Spleen (tissue), 11 donors: ENCODE measurements at regions not wholly inside any gene's neighbourhood (a gene's known extent, or its start where the extent isn't known, plus 50 kb on each side); places are given as distances from the start of the nearest gene placed in this dataset.
A peak's percentile ranks its signal among the peaks of the same experiment; 100 is the strongest.

Experiments used
- DNase-seq: peaks from one replicate; pipeline ENCODE4 v3.0.0-alpha.2; 2020
- H3K27ac ChIP-seq, 8 donors: fragments of 200-600 bp; sonication (generic) in 7 of 8; 1 replicate in 4 of 8; 2 replicates in 4 of 8; pipeline versions ENCODE4 v1.5.0 to v1.8.0; 2016 to 2021; ENCODE audit warnings: inconsistent platforms in 4 of 8, mild to moderate bottlenecking in 4 of 8, moderate library complexity in 1 of 8
- H3K27me3 ChIP-seq, 7 donors: fragments of 200-600 bp; sonication (generic) in 6 of 7; replicated peaks in 1 of 7; 1 replicate in 4 of 7; 2 replicates in 3 of 7; pipeline versions ENCODE4 v1.5.0 to v1.8.0; 2016 to 2021; ENCODE audit warnings: inconsistent platforms in 3 of 7, mild to moderate bottlenecking in 1 of 7
- H3K36me3 ChIP-seq, 6 donors: fragments of 200-600 bp; sonication (generic) in 5 of 6; 1 replicate in 4 of 6; 2 replicates in 2 of 6; pipeline versions ENCODE4 v1.5.0 to v1.8.0; 2016 to 2021; ENCODE audit warnings: inconsistent platforms in 2 of 6
- H3K4me1 ChIP-seq, 6 donors: fragments of 200-600 bp; sonication (generic) in 5 of 6; 1 replicate in 3 of 6; 2 replicates in 3 of 6; pipeline versions ENCODE4 v1.5.0 to v1.8.0; 2016 to 2021; ENCODE audit warnings: inconsistent platforms in 3 of 6
- H3K4me3 ChIP-seq, 8 donors: fragments of 200-600 bp; sonication (generic) in 7 of 8; 1 replicate in 4 of 8; 2 replicates in 4 of 8; pipeline versions ENCODE4 v1.5.0 to v1.8.0; 2016 to 2021; ENCODE audit warnings: inconsistent platforms in 4 of 8, mild to moderate bottlenecking in 4 of 8, moderate library complexity in 2 of 8
- H3K9me3 ChIP-seq, 8 donors: fragments of 200-600 bp; sonication (generic) in 7 of 8; 1 replicate in 4 of 8; 2 replicates in 4 of 8; pipeline versions ENCODE4 v1.5.0 to v1.8.0; 2016 to 2021; ENCODE audit warnings: inconsistent platforms in 4 of 8
- POLR2A ChIP-seq, 3 donors: fragments of 450-650 bp; IDR thresholded peaks; one replicate each; pipeline ENCODE4 v1.5.1; 2017; ENCODE audit warnings: antibody characterized with exemption in 3 of 3, mild to moderate bottlenecking in 1 of 3
- POLR2AphosphoS5 ChIP-seq, 3 donors: sonication (generic); formaldehyde crosslinking; IDR thresholded peaks; one replicate each; pipeline ENCODE4 v1.5.1; 2017; ENCODE audit warnings: antibody characterized with exemption in 3 of 3
- WGBS, 5 donors: extraction: QIAGEN DNeasy Blood & Tissue Kit in 3 of 5; methylation state at CpG; one replicate each; pipeline versions ENCODE4 v1.1.5 to v1.1.7; 2013 to 2018; 5-methylcytosine and 5-hydroxymethylcytosine counted together
- intact Hi-C: fragments of 100-400 bp; cut with DNase I; formaldehyde crosslinking; loops from one replicate; pipeline ENCODE4 v1.15.0; 2023; ENCODE audit warnings: low total_unique reads
- TF ChIP-seq, protein P1 (sequence below), 11 experiments: fragments of 200-600 bp in 7 of 11; fragments of 450-650 bp in 4 of 11; sonication (generic) in 4 of 11; IDR thresholded peaks in 8 of 11; conservative IDR thresholded peaks in 3 of 11; 1 replicate in 7 of 11; 2 replicates in 4 of 11; pipeline versions ENCODE4 v1.4.0 to v1.8.0; 2016 to 2021; ENCODE audit warnings: antibody characterized with exemption in 11 of 11, inconsistent platforms in 4 of 11, mild to moderate bottlenecking in 1 of 11
- donor health status: healthy with polysubstance abuse.
- donor health status: DM: no; HTN: no; CAD: no; lungs with moderate emphysema.
- donor health status: DM: no; HTN: no; CAD: no.
- donor health status: Bipolar disorder and iron deficiency.
- donor health status: healthy.
- donor health status: DM: no; HTN: no; CAD: no.
- donor health status: DM: yes; HTN: yes; CAD: no.

- Histone ChIP-seq H3K27me3 (no peaks in the 10 kb centered on the region), H3K4me1 (peaks cover 0 to 14% (median 4%) of the 10 kb centered on the region in 6 donors), H3K27ac (no peak overlapping the region), H3K9me3 (no peaks in the 10 kb centered on the region), H3K36me3 (no peaks in the 10 kb centered on the region), H3K4me3 (no peak overlapping the region)
- no peak for DNase-seq
- intact Hi-C loops: no loop called here
- WGBS, 5 donors: 74 to 94% (median 87%) methylated on average over 2 of the region's 2 CpGs
- TF ChIP-seq, protein P1, sequence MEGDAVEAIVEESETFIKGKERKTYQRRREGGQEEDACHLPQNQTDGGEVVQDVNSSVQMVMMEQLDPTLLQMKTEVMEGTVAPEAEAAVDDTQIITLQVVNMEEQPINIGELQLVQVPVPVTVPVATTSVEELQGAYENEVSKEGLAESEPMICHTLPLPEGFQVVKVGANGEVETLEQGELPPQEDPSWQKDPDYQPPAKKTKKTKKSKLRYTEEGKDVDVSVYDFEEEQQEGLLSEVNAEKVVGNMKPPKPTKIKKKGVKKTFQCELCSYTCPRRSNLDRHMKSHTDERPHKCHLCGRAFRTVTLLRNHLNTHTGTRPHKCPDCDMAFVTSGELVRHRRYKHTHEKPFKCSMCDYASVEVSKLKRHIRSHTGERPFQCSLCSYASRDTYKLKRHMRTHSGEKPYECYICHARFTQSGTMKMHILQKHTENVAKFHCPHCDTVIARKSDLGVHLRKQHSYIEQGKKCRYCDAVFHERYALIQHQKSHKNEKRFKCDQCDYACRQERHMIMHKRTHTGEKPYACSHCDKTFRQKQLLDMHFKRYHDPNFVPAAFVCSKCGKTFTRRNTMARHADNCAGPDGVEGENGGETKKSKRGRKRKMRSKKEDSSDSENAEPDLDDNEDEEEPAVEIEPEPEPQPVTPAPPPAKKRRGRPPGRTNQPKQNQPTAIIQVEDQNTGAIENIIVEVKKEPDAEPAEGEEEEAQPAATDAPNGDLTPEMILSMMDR (IDR thresholded peaks at IDR 0.05 in 8 of 11, conservative IDR thresholded peaks at IDR 0.05 in 3 of 11): no peak
- TF ChIP-seq POLR2A (IDR thresholded peaks at IDR 0.05) (no peak), POLR2AphosphoS5 (IDR thresholded peaks at IDR 0.05) (no peak)
Measured at GRCh38 chr1:93769777-93770176, 88.1 kb upstream of the BCAR3 start.

- peak overlapping the region in 1 of 8 donors; percentile 33 for H3K27ac ChIP-seq
Measured at GRCh38 chr1:93768380-93768863, 86.8 kb upstream of the BCAR3 start.

GRCh38 chr1:93766451-93766850 is 84.8 kb upstream of the BCAR3 start:
- Histone ChIP-seq H3K36me3 (no peaks in the 10 kb centered on the region), H3K4me1 (peaks cover 0 to 14% (median 4%) of the 10 kb centered on the region in 6 donors), H3K4me3 (no peak overlapping the region), H3K9me3 (no peaks in the 10 kb centered on the region), H3K27me3 (no peaks in the 10 kb centered on the region), H3K27ac (no peak overlapping the region)
- TF ChIP-seq, protein P1 (IDR thresholded peaks at IDR 0.05 in 8 of 11, conservative IDR thresholded peaks at IDR 0.05 in 3 of 11): no peak
- TF ChIP-seq POLR2A (IDR thresholded peaks at IDR 0.05) (no peak), POLR2AphosphoS5 (IDR thresholded peaks at IDR 0.05) (no peak)
- intact Hi-C loops: no loop called here
- DNase-seq: no peak
- 85 to 98% (median 95%) methylated on average over 7 of the region's 7 CpGs for WGBS, 5 donors

More at GRCh38 chr1:93768380-93768863, 86.8 kb upstream of the BCAR3 start:
- intact Hi-C loops: no loop called here
- DNase-seq: no peak
- Histone ChIP-seq H3K4me3 (no peak overlapping the region), H3K27me3 (no peaks in the 10 kb centered on the region), H3K9me3 (no peaks in the 10 kb centered on the region), H3K4me1 (peaks cover 0 to 14% (median 4%) of the 10 kb centered on the region in 6 donors), H3K36me3 (no peaks in the 10 kb centered on the region)
- 36 to 50% (median 43%) methylated on average over 6 of the region's 6 CpGs for whole genome bisulfite sequencing, 5 donors
- TF ChIP-seq, protein P1 (IDR thresholded peaks at IDR 0.05 in 8 of 11, conservative IDR thresholded peaks at IDR 0.05 in 3 of 11): no peak
- TF ChIP-seq POLR2AphosphoS5 (IDR thresholded peaks at IDR 0.05): no peak
- no peak for TF ChIP-seq POLR2A (IDR thresholded peaks at IDR 0.05)

DNA sequence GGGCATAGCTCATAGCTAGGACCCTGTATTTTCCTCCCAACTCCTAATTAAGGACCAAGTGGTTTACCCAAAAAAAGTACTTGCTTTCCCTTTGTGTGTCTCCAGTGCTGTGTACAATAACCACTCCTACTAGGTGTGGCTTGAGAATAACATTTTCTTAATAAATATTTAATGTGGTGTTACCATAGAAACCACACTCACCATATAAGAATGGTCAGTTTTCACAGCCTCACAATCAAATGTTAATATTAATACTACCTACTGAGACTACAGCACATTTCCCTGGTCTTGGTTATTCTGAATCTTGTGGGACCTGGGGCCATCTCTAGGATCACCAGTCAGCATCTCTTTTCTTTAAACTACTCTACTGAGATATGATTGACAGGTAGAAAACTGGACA is 83.5 kb upstream of the BCAR3 start:
- Histone ChIP-seq H3K4me3 (no peak overlapping the region), H3K4me1 (peaks cover 0 to 16% (median 4%) of the 10 kb centered on the region in 6 donors), H3K36me3 (no peaks in the 10 kb centered on the region), H3K27ac (no peak overlapping the region), H3K27me3 (no peaks in the 10 kb centered on the region), H3K9me3 (no peaks in the 10 kb centered on the region)
- TF ChIP-seq, protein P1 (IDR thresholded peaks at IDR 0.05 in 8 of 11, conservative IDR thresholded peaks at IDR 0.05 in 3 of 11): no peak
- TF ChIP-seq POLR2AphosphoS5 (IDR thresholded peaks at IDR 0.05) (no peak), POLR2A (IDR thresholded peaks at IDR 0.05) (no peak)
- intact Hi-C loops: no loop called here
- DNase-seq: no peak
